GM10266 (cell line): ENCODE measurements at regions not wholly inside any gene's neighbourhood (a gene's known extent, or its start where the extent isn't known, plus 50 kb on each side); places are given as distances from the start of the nearest gene placed in this dataset.

Experiments used
- DNase-seq: peaks from one replicate; pipeline ENCODE4 v3.0.0; 2012; ENCODE audit errors: extremely low spot score
- CTCF ChIP-seq: IDR thresholded peaks from 2 replicates; pipeline ENCODE4 v1.5.1; 2012; ENCODE audit warnings: mild to moderate bottlenecking, low read depth; ENCODE audit not compliant: control insufficient read depth, insufficient read depth; ENCODE audit errors: missing control alignments

GRCh38 chr12:92556637-92557421, 146.0 kb upstream of the PLEKHG7 start:
- TF ChIP-seq CTCF = no peak
- DNase-seq = no peak

- no peak for DNase-seq
- TF ChIP-seq CTCF = no peak
These were observed 146.6 kb upstream of the PLEKHG7 start for GRCh38 chr12:92556141-92556540.

- no peak for TF ChIP-seq CTCF
These were observed 148.4 kb upstream of the PLEKHG7 start for GRCh38 chr12:92554158-92555073.

GRCh38 chr12:92553389-92553788, 149.4 kb upstream of the PLEKHG7 start:
- no peak for TF ChIP-seq CTCF
- no peak for DNase-seq

More at GRCh38 chr12:92554158-92555073, 148.4 kb upstream of the PLEKHG7 start:
- no peak for DNase-seq

- TF ChIP-seq CTCF = no peak
- no peak for DNase-seq
These were observed 150.2 kb upstream of the PLEKHG7 start for GRCh38 chr12:92552412-92553108.

- peak; percentile 59 for DNase-seq
- no peak for TF ChIP-seq CTCF
These were observed 150.9 kb upstream of the PLEKHG7 start for GRCh38 chr12:92551853-92552397.
